ENCODE measurements at regions not wholly inside any gene's neighbourhood (a gene's known extent, or its start where the extent isn't known, plus 50 kb on each side); places are given as distances from the start of the nearest gene placed in this dataset.

DNA sequence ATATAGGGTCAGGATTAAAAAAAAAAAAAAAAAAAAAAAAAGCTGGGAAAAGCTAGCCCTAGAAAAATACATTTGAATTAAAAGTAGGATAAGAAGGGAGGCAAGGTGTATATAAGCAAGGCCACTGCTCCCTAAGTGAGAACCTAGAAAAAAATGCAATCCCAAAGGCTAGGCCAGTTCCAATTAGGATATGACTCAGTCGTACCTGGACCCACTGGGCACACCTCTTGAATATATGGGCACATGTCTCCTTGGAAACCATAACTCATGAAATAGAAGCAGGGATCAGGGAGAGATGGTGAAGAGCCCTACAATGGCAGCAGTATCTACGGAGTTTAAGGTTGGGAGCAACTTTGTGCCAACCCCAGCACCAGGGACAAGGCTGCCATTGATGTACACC, 314.1 kb upstream of the IL12A start:
- TF ChIP-seq PATZ1 (CRISPR knock-in tag; IDR thresholded peaks at IDR 0.05; ENCODE audit: borderline replicate concordance) (no peak), ZNF8 (CRISPR knock-in tag; IDR thresholded peaks at IDR 0.05) (no peak), ESRRG (CRISPR knock-in tag; IDR thresholded peaks at IDR 0.05) (no peak), POU6F1 (CRISPR knock-in tag; IDR thresholded peaks at IDR 0.05; ENCODE audit: borderline replicate concordance, low read depth) (no peak), ZFP30 (CRISPR knock-in tag; IDR thresholded peaks at IDR 0.05) (no peak), ZNF565 (CRISPR knock-in tag; conservative IDR thresholded peaks at IDR 0.05; ENCODE audit: low read depth) (no peak), ZFP3 (CRISPR knock-in tag; IDR thresholded peaks at IDR 0.05) (no peak), ISL1 (CRISPR knock-in tag; IDR thresholded peaks at IDR 0.05) (no peak), BACH2 (CRISPR knock-in tag; IDR thresholded peaks at IDR 0.05; ENCODE audit: borderline replicate concordance) (no peak), ZNF70 (CRISPR knock-in tag; IDR thresholded peaks at IDR 0.05) (no peak), CSRNP3 (CRISPR knock-in tag; IDR thresholded peaks at IDR 0.05) (no peak), OSR1 (CRISPR knock-in tag; IDR thresholded peaks at IDR 0.05) (no peak), PPARA (CRISPR knock-in tag; IDR thresholded peaks at IDR 0.05; ENCODE audit: borderline replicate concordance) (no peak), GLIS3 (CRISPR knock-in tag; IDR thresholded peaks at IDR 0.05) (no peak), RARB (CRISPR knock-in tag; IDR thresholded peaks at IDR 0.05) (no peak)
- TF ChIP-seq, protein P1, sequence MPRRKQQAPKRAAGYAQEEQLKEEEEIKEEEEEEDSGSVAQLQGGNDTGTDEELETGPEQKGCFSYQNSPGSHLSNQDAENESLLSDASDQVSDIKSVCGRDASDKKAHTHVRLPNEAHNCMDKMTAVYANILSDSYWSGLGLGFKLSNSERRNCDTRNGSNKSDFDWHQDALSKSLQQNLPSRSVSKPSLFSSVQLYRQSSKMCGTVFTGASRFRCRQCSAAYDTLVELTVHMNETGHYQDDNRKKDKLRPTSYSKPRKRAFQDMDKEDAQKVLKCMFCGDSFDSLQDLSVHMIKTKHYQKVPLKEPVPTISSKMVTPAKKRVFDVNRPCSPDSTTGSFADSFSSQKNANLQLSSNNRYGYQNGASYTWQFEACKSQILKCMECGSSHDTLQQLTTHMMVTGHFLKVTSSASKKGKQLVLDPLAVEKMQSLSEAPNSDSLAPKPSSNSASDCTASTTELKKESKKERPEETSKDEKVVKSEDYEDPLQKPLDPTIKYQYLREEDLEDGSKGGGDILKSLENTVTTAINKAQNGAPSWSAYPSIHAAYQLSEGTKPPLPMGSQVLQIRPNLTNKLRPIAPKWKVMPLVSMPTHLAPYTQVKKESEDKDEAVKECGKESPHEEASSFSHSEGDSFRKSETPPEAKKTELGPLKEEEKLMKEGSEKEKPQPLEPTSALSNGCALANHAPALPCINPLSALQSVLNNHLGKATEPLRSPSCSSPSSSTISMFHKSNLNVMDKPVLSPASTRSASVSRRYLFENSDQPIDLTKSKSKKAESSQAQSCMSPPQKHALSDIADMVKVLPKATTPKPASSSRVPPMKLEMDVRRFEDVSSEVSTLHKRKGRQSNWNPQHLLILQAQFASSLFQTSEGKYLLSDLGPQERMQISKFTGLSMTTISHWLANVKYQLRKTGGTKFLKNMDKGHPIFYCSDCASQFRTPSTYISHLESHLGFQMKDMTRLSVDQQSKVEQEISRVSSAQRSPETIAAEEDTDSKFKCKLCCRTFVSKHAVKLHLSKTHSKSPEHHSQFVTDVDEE (CRISPR knock-in tag; IDR thresholded peaks at IDR 0.05) = no peak

DNA sequence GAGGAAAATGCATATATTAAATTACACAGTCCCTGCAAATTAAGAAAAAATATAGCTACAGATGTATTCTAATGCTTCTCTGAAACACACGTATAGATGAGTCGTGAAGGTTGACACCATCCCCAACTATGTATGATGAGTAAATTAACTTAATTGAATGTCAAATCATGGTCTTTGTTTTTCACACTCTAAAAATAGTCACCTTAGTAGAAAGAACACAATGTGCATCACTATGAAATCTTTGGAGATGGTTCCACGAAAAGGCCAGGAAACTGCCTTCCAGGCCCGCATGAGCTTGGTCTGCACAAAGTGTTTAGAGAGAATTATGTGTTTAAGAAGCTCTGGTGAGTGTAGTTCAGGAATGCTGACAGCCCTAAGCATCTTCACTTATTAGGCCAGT, 313.4 kb upstream of the IL12A start:
- ATAC-seq = no peak
- TF ChIP-seq ZC3H10 (CRISPR knock-in tag; IDR thresholded peaks at IDR 0.05) = no peak
- TF ChIP-seq TCF4 (CRISPR knock-in tag; IDR thresholded peaks at IDR 0.05; ENCODE audit: borderline replicate concordance) = no peak
- no peak for TF ChIP-seq CSRNP3 (CRISPR knock-in tag; IDR thresholded peaks at IDR 0.05)
- TF ChIP-seq PATZ1 (CRISPR knock-in tag; IDR thresholded peaks at IDR 0.05; ENCODE audit: borderline replicate concordance) = no peak
- TF ChIP-seq RARB (CRISPR knock-in tag; IDR thresholded peaks at IDR 0.05) = no peak
- no peak for TF ChIP-seq SNAI2 (CRISPR knock-in tag; IDR thresholded peaks at IDR 0.05)
- TF ChIP-seq POU6F1 (CRISPR knock-in tag; IDR thresholded peaks at IDR 0.05; ENCODE audit: borderline replicate concordance, low read depth) = no peak

More for the DNA sequence above, 314.1 kb upstream of the IL12A start:
- no peak for ATAC-seq

Data from SK-N-SH treated with all-trans-retinoic acid at 6 μM for 48 hours (cell line).